HepG2 (cell line): ENCODE measurements at regions not wholly inside any gene's neighbourhood (a gene's known extent, or its start where the extent isn't known, plus 50 kb on each side); places are given as distances from the start of the nearest gene placed in this dataset.

Experiments
- ATAC-seq: fragments of 200-7000 bp; cut with Tn5 transposase; 3 replicates; pipeline ENCODE4 v1.9.1; 2020; ENCODE audit warnings: mild to moderate bottlenecking, moderate library complexity
- BruUV-seq: library from RNA; stranded (reverse); fragments of 400-500 nt; replicated peaks from 2 replicates; lab custom pipeline; 2021; lab: Mats Ljungman, UMichigan
- CTCF ChIA-PET: fragments of 300-600 bp; formaldehyde crosslinking; extraction: SDS; loops from one replicate; lab custom pipeline; 2021; ENCODE audit warnings: low total read pairs, inconsistent platforms, low intra/inter-chr PET ratio; lab: Yijun Ruan, JAX
- POLR2A ChIA-PET: fragments of 350-600 bp; sonication (Branson Sonifier 250); formaldehyde crosslinking; loops from one replicate; lab custom pipeline; 2020; ENCODE audit warnings: antibody characterized with exemption, inconsistent platforms; lab: Yijun Ruan, JAX
- DNase-seq: peaks from one replicate; pipeline ENCODE4 v3.0.0-alpha.2; 2015; ENCODE audit warnings: low spot score
- FAIRE-seq: peaks from 3 replicates; lab custom pipeline; 2011; peaks lifted over from hg19 to GRCh38; lab: Jason Lieb, UNC
- H2AFZ ChIP-seq: one replicate; pipeline ENCODE4 v1.6.1; 2011; ENCODE audit warnings: low read length, inconsistent platforms
- H3K27ac ChIP-seq: fragments of 300-600 bp; 3 replicates; pipeline ENCODE4 v1.8.0; 2011; ENCODE audit warnings: mixed run types, mild to moderate bottlenecking, mixed read lengths, low read length, inconsistent platforms; ENCODE audit not compliant: insufficient read depth; ENCODE audit errors: extremely low read length
- H3K27me3 ChIP-seq, 2 experiments: fragments of 200-600 bp in 1 of 2; 2 replicates in 1 of 2; 3 replicates in 1 of 2; pipeline versions ENCODE4 v1.6.0 to v1.8.0; 2011; ENCODE audit warnings: low read length in 2 of 2, mild to moderate bottlenecking in 2 of 2, moderate library complexity in 2 of 2, inconsistent platforms in 1 of 2; ENCODE audit not compliant: insufficient read depth in 2 of 2, control insufficient read depth in 1 of 2
- H3K36me3 ChIP-seq, 2 experiments: fragments of 200-600 bp in 1 of 2; replicated peaks in 1 of 2; 2 replicates in 1 of 2; 3 replicates in 1 of 2; pipeline versions ENCODE4 v1.5.1 to v1.8.0; 2011; ENCODE audit warnings: low read length in 2 of 2, inconsistent platforms in 1 of 2; ENCODE audit not compliant: insufficient read depth in 2 of 2, control insufficient read depth in 1 of 2
- H3K4me1 ChIP-seq: 2 replicates; pipeline ENCODE4 v1.5.1; 2012; ENCODE audit warnings: low read length, inconsistent platforms; ENCODE audit not compliant: insufficient read depth
- H3K4me2 ChIP-seq: 2 replicates; pipeline ENCODE4 v1.6.0; 2011; ENCODE audit warnings: low read depth, low read length, inconsistent platforms
- H3K4me3 ChIP-seq, 3 experiments: fragments of 200-600 bp in 1 of 3; sonication (generic), shearing (Covaris generic) in 1 of 3; replicated peaks in 1 of 3; 2 replicates each; pipeline ENCODE4 v1.5.1; 2011 to 2016; ENCODE audit warnings: low read length in 3 of 3, inconsistent platforms in 2 of 3, low read depth in 2 of 3, mild to moderate bottlenecking in 2 of 3, control low read depth in 1 of 3, mixed read lengths in 1 of 3; ENCODE audit not compliant: insufficient read depth in 1 of 3
- H3K79me2 ChIP-seq: one replicate; pipeline ENCODE4 v1.6.1; 2011; ENCODE audit warnings: low read length, inconsistent platforms; ENCODE audit not compliant: insufficient read depth
- H3K9ac ChIP-seq: 2 replicates; pipeline ENCODE4 v1.6.0; 2011; ENCODE audit warnings: mild to moderate bottlenecking, low read depth, low read length, inconsistent platforms; ENCODE audit not compliant: insufficient read depth
- H3K9me3 ChIP-seq: 2 replicates; pipeline ENCODE4 v1.5.1; 2012; ENCODE audit warnings: mild to moderate bottlenecking, low read length
- H4K20me1 ChIP-seq: 2 replicates; pipeline ENCODE4 v1.6.0; 2011; ENCODE audit warnings: inconsistent platforms, mild to moderate bottlenecking, low read length, moderate library complexity; ENCODE audit not compliant: insufficient read depth
- DNMT1 ChIP-seq: sonication (generic); formaldehyde crosslinking; IDR thresholded peaks from 2 replicates; pipeline ENCODE4 v1.5.1; 2020; ENCODE audit warnings: mild to moderate bottlenecking, missing genetic modification reagents
- FOXM1 ChIP-seq: sonication (generic); formaldehyde crosslinking; IDR thresholded peaks from 2 replicates; pipeline ENCODE4 v1.5.0; 2020; ENCODE audit warnings: missing genetic modification reagents
- GATAD1 ChIP-seq: IDR thresholded peaks from 2 replicates; pipeline ENCODE4 v1.6.1; 2016; ENCODE audit warnings: missing genetic modification reagents, missing compliant biosample characterization
- HNF1B ChIP-seq: sonication (generic); formaldehyde crosslinking; IDR thresholded peaks from 2 replicates; pipeline ENCODE4 v1.5.1; 2020; ENCODE audit warnings: mild to moderate bottlenecking, moderate library complexity, missing genetic modification reagents
- ONECUT2 ChIP-seq: sonication (generic); formaldehyde crosslinking; IDR thresholded peaks from 2 replicates; pipeline ENCODE4 v1.4.0; 2020; ENCODE audit warnings: missing genetic modification reagents
- SP1 ChIP-seq, 2 experiments: fragments of 450-650 bp in 1 of 2; sonication (generic) in 1 of 2; formaldehyde crosslinking in 1 of 2; IDR thresholded peaks; 2 replicates each; pipeline versions ENCODE4 v1.4.0 to v1.6.1; 2016 to 2020; ENCODE audit warnings: missing genetic modification reagents in 1 of 2
- SYNCRIP ChIP-seq: fragments of 200-400 bp; formaldehyde crosslinking; IDR thresholded peaks from 2 replicates; pipeline ENCODE4 v1.6.1; 2018; ENCODE audit warnings: mild to moderate bottlenecking, low read depth, low read length; ENCODE audit not compliant: insufficient read depth
- ZNF264 ChIP-seq: sonication (generic); formaldehyde crosslinking; IDR thresholded peaks from 2 replicates; pipeline ENCODE4 v1.4.0; 2020; ENCODE audit warnings: missing genetic modification reagents
- ZNF639 ChIP-seq: conservative IDR thresholded peaks from 2 replicates; pipeline ENCODE4 v1.6.1; 2018; ENCODE audit warnings: missing genetic modification reagents
- ZSCAN30 ChIP-seq: sonication (generic); formaldehyde crosslinking; IDR thresholded peaks from 2 replicates; pipeline ENCODE4 v1.5.0; 2020; ENCODE audit warnings: mild to moderate bottlenecking, missing genetic modification reagents
- ZSCAN5A ChIP-seq: sonication (generic); formaldehyde crosslinking; IDR thresholded peaks from 2 replicates; pipeline ENCODE4 v1.8.0; 2022; ENCODE audit warnings: mild to moderate bottlenecking, missing genetic modification reagents, borderline replicate concordance
- WGBS: methylation state at CpG from one replicate; pipeline ENCODE4 v1.1.6; 2017; ENCODE audit warnings: low lambda C conversion rate; 5-methylcytosine and 5-hydroxymethylcytosine counted together
- in situ Hi-C: cut with HindIII; loops from 2 replicates; pipeline ENCODE4 v1.10.0; 2017; ENCODE audit warnings: low pct_unique_long_range_greater_than_20kb; ENCODE audit not compliant: extremely low pct_ligation_motif_present
- intact Hi-C: fragments of 100-400 bp; cut with micrococcal nuclease; formaldehyde crosslinking; loops from one replicate; pipeline ENCODE4 v1.10.0; 2022; ENCODE audit not compliant: unreplicated experiment

GRCh38 chr1:4216231-4216630, 316.2 kb upstream of the C1orf174 start (continued):
- TF ChIP-seq HNF1B (CRISPR knock-in tag) (no peak), GATAD1 (no peak), SYNCRIP (no peak)

GRCh38 chr1:4218619-4219018, 318.5 kb upstream of the C1orf174 start:
- Histone ChIP-seq H3K36me3 (no peaks in the 10 kb centered on the region), H3K27me3 (peaks cover 0 to 2% of the 10 kb centered on the region in 2 experiments; a peak in 1 of 5 replicates), H4K20me1 (no peaks in the 10 kb centered on the region), H3K4me2 (no peak overlapping the region), H3K79me2 (no peaks in the 10 kb centered on the region), H3K4me3 (no peak overlapping the region), H3K9ac (no peak overlapping the region), H3K27ac (no peak overlapping the region), H2AFZ (no peak overlapping the region), H3K9me3 (no peaks in the 10 kb centered on the region), H3K4me1 (peaks cover 28% of the 10 kb centered on the region)
- in situ Hi-C loops (no loop called here), intact Hi-C loops (no loop called here)
- 41% methylated on average over 9 of the region's 10 CpGs for WGBS
- FAIRE-seq: no peak
- no peak for ATAC-seq
- BruUV-seq: no TSS peak
- POLR2A ChIA-PET: no interaction called here
- CTCF ChIA-PET: no interaction called here
- TF ChIP-seq ZSCAN5A: no peak
- TF ChIP-seq FOXM1 (CRISPR knock-in tag): no peak
- TF ChIP-seq ZNF264 (CRISPR knock-in tag): no peak
- no peak for TF ChIP-seq ZNF639 (CRISPR knock-in tag)
- TF ChIP-seq ONECUT2 (CRISPR knock-in tag): no peak
- no peak for TF ChIP-seq ZSCAN30
- no peak for TF ChIP-seq DNMT1 (CRISPR knock-in tag)
- TF ChIP-seq SP1 (IDR thresholded peaks at IDR 0.05): no peak
- no peak for TF ChIP-seq SP1 (CRISPR knock-in tag; IDR thresholded peaks at IDR 0.05)
- DNase-seq: no peak
